WERI-Rb-1 (cell line): ENCODE measurements at regions not wholly inside any gene's neighbourhood (a gene's known extent, or its start where the extent isn't known, plus 50 kb on each side); places are given as distances from the start of the nearest gene placed in this dataset.

Source experiments
- DNase-seq: peaks from one replicate; pipeline ENCODE4 v3.0.0-alpha.2; 2020
- H3K27ac ChIP-seq: fragments of 250-450 bp; sonication (Bioruptor Pico); 2 replicates; pipeline ENCODE4 v1.5.1; 2020; ENCODE audit warnings: mild to moderate bottlenecking, moderate library complexity
- H3K27me3 ChIP-seq: fragments of 250-450 bp; sonication (Bioruptor Pico); 2 replicates; pipeline ENCODE4 v1.5.1; 2021; ENCODE audit warnings: mild to moderate bottlenecking, low read depth, moderate library complexity; ENCODE audit not compliant: insufficient read depth, severe bottlenecking
- H3K36me3 ChIP-seq: fragments of 250-450 bp; sonication (Bioruptor Pico); 2 replicates; pipeline ENCODE4 v1.5.1; 2020; ENCODE audit warnings: mild to moderate bottlenecking, moderate library complexity
- H3K4me3 ChIP-seq: 2 replicates; pipeline ENCODE4 v1.5.1; 2011; ENCODE audit warnings: low read depth, mild to moderate bottlenecking, control low read depth, low read length
- H3K9me3 ChIP-seq: fragments of 250-450 bp; sonication (Bioruptor Pico); 2 replicates; pipeline ENCODE4 v1.5.1; 2021; ENCODE audit warnings: mild to moderate bottlenecking, moderate library complexity; ENCODE audit not compliant: severe bottlenecking
- CTCF ChIP-seq: IDR thresholded peaks from 2 replicates; pipeline ENCODE4 v1.5.1; 2011; ENCODE audit warnings: low read depth, mild to moderate bottlenecking, control low read depth, inconsistent platforms, low read length

GRCh38 chr17:77763575-77763974 is 194.9 kb upstream of the TNRC6C start:
- Histone ChIP-seq H3K4me3 (no peak overlapping the region), H3K36me3 (no peaks in the 10 kb centered on the region)
- DNase-seq: no peak

GRCh38 chr17:77765292-77765691 is 193.2 kb upstream of the TNRC6C start:
- no peak for TF ChIP-seq CTCF
- H3K4me3 ChIP-seq: no peak overlapping the region
- no peaks in the 10 kb centered on the region for H3K36me3 ChIP-seq
- peaks cover 3% of the 10 kb centered on the region for H3K9me3 ChIP-seq
- no peak for DNase-seq
- no peak overlapping the region for H3K27ac ChIP-seq
- H3K27me3 ChIP-seq: no peaks in the 10 kb centered on the region

More at GRCh38 chr17:77763575-77763974, 194.9 kb upstream of the TNRC6C start:
- H3K9me3 ChIP-seq: peaks cover 3% of the 10 kb centered on the region
- TF ChIP-seq CTCF: no peak
- H3K27me3 ChIP-seq: no peaks in the 10 kb centered on the region
- H3K27ac ChIP-seq: no peak overlapping the region

- TF ChIP-seq CTCF: no peak
- DNase-seq: no peak
- Histone ChIP-seq H3K36me3 (no peaks in the 10 kb centered on the region), H3K9me3 (no peaks in the 10 kb centered on the region), H3K4me3 (no peak overlapping the region), H3K27ac (no peak overlapping the region), H3K27me3 (no peaks in the 10 kb centered on the region)
Observed at GRCh38 chr17:77767148-77767547, 191.4 kb upstream of the TNRC6C start.

GRCh38 chr17:77768248-77768852 is 190.2 kb upstream of the TNRC6C start:
- Histone ChIP-seq H3K9me3 (no peaks in the 10 kb centered on the region), H3K27ac (no peak overlapping the region), H3K36me3 (no peaks in the 10 kb centered on the region), H3K4me3 (no peak overlapping the region), H3K27me3 (no peaks in the 10 kb centered on the region)
- no peak for DNase-seq
- no peak for TF ChIP-seq CTCF

GRCh38 chr17:77769215-77769614 is 189.3 kb upstream of the TNRC6C start:
- H3K36me3 ChIP-seq: no peaks in the 10 kb centered on the region
- no peak overlapping the region for H3K27ac ChIP-seq
- no peak for TF ChIP-seq CTCF
- H3K27me3 ChIP-seq: no peaks in the 10 kb centered on the region
- no peak for DNase-seq
- no peaks in the 10 kb centered on the region for H3K9me3 ChIP-seq
- no peak overlapping the region for H3K4me3 ChIP-seq

GRCh38 chr17:77769762-77770161 is 188.7 kb upstream of the TNRC6C start:
- H3K4me3 ChIP-seq: no peak overlapping the region
- TF ChIP-seq CTCF: no peak
- H3K27ac ChIP-seq: no peak overlapping the region
- DNase-seq: no peak
- H3K36me3 ChIP-seq: no peaks in the 10 kb centered on the region
- H3K9me3 ChIP-seq: no peaks in the 10 kb centered on the region
- no peaks in the 10 kb centered on the region for H3K27me3 ChIP-seq
